GM19463 (cell line): ENCODE measurements at regions not wholly inside any gene's neighbourhood (a gene's known extent, or its start where the extent isn't known, plus 50 kb on each side); places are given as distances from the start of the nearest gene placed in this dataset.

Experiments
- ATAC-seq: cut with Tn5 transposase; IDR thresholded peaks from one replicate; pipeline ENCODE4 v1.9.1; 2021; ENCODE audit warnings: mild to moderate bottlenecking, moderate library complexity; ENCODE audit not compliant: unreplicated experiment

DNA sequence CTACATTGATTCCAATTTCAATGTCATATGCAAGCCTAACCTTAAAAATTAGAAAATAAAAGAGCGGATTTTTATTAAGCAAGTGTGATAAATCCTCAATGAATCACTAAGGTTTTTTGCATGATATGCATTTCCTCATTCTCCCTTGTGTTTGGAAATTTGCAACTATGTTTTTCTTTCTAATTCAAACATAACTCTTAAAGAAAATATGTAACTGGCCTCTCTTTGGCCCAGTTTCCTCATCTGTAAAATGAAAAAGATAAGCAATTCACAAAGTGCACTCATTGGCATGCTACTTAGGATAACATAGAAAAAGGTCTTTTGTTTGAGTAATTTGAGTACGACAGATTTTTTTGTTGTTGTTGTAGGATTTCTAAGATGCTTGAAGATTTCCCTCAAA is 295.5 kb downstream of the CDH11 start:
- no peak for ATAC-seq

DNA sequence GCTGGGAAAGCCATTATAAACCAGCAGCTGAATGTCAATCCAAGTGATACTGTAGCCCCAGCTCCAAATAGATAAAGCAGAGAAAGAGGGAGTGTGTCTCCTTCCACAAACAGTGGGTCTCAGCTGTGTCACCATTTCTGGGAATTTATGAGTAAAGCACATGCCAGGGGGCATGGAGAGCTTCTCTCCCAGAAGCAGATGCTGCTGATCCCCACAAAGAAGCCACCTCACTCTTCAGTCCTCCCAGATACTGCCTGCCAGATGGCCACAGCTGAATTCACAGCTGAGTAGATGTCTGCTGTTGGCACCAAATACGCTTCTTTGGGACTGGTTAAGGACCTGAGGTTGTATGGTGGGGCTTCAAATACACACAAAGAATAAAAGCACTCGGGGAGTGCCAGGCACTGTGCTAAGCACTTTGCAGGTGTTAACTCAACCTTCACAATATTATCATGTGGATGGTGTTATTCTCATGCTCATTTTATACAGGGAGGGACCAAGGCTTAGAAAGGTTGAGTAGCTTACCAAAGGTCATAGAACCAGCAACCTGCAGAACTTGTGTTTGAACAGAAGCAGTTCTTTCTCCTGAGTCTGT is 298.3 kb downstream of the CDH11 start:
- ATAC-seq, result no peak

DNA sequence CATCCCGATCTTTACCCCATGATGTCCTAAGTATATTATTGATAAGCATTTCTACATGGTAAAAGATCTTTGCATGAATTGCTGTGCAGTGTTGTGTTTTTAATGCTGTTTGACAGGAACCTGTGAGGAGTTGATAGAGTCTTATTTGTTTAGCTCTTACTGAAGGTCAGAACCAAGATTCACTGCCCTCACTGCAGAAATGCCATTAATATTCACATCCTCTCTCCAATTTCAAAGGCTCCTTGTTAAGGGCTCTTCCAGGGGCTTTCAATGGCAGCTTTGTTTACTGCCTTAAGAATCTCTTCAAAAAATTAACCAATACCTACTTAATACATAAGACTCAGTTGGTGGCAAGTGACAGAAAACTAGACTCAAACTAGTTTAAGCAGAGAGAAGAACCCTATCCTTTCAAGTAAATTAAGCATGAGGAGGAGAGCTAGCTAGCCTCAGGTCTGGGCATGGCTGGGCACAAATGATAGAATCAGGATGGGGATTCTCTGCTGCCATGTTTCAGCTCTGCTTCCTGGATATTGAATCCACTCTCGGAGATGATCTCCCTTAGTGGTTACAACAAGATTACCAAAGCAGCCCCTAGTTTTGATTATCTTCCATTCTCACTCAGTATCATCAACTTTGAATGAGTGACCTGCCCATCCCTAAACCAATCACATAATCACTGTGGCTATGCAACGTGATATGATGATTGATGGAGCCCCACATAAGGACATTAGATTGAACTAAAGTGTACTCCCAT is 311.8 kb downstream of the CDH11 start:
- ATAC-seq, result no peak

DNA sequence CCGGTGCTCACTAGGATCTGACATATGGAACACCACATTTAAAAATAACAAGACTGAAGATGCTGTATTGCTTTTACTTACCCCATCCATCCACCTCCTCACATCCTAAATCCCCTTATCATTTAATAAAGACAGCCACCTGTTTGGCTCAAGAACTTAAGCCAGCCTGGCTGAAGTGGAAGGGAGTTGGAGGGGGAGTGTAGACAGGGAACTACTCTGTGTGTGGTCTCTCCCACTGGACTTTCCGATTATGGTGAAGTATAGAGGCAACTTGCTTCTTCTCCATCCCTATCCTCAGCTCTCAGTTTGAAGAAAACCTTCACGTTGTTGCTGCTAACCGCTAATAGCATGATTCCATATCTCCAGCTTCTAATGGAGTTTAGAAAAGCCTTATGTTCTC is 313.4 kb downstream of the CDH11 start:
- no peak for ATAC-seq

GRCh38 chr16:64791756-64792155 is 330.1 kb downstream of the CDH11 start:
- no peak for ATAC-seq

DNA sequence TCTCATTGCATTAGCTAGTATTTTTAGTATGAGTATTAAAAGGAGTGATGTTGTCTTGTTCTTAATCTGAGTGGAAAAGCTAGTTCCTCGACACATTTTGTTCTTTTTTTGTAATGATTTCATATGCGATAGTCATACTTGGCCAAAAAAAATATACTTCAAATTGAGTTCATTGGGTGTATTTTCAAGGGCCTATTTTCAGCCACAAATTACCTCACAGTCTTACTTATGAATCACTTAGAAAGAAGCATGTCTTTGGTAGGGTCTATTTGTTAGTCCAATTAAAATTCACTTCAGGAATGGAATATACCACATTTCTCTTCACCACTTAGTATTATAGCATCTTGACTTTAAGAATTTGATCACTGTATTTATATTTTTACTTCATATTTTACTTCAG is 337.2 kb downstream of the CDH11 start:
- no peak for ATAC-seq

- ATAC-seq, result no peak
Observed at GRCh38 chr16:64782484-64782883, 339.4 kb downstream of the CDH11 start.

GRCh38 chr16:64780445-64780844 is 341.4 kb downstream of the CDH11 start:
- ATAC-seq, result no peak

GRCh38 chr16:64778777-64779176 is 343.1 kb downstream of the CDH11 start:
- no peak for ATAC-seq

- ATAC-seq, result no peak
Observed at GRCh38 chr16:64773638-64774037, 348.2 kb downstream of the CDH11 start.

- ATAC-seq, result no peak
Observed at GRCh38 chr16:64773184-64773583, 348.7 kb downstream of the CDH11 start.

DNA sequence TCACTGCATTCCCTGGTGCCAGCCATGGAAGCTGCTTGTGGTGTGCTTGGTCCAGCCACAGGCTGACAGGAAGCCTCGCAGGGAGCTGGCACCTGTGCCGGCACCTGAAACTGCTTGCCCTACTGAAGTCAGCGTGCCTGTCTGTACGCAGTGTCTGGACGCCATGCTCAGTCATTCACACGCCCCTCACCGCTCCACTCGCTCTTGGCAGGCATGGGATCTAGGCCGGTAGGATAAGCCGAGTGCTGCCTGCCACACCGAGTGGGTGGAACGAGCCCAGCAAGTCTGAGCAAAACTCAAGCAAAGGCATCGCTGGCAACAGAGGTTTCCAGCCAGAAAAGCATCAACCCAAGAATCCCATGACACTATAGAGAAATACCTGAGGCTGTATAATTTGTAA is 350.6 kb downstream of the CDH11 start:
- ATAC-seq, result no peak

GRCh38 chr16:64762211-64762610 is 359.7 kb downstream of the CDH11 start:
- ATAC-seq, result no peak

- ATAC-seq, result no peak
Observed at GRCh38 chr16:64754279-64754678, 367.6 kb downstream of the CDH11 start.

DNA sequence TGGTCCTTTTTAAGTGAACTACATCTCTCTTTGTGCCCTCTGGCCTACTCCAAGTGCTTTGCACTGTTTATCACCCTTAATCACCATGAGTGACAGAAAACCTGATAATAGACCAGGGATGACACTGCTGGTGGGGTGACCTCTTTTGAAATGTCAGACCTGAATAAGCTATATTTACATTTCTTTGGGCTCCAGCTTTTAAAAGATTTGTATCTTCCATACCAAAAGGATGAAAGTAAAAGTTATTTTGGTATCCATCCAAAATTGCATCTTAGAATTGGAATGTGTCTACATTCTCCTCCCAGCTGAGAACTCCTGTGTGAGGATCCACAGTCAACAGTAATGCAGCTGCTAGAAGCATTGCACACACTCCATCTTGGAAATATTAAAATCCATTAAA is 370.0 kb downstream of the CDH11 start:
- no peak for ATAC-seq

- no peak for ATAC-seq
Observed at GRCh38 chr16:64749346-64749745, 372.5 kb downstream of the CDH11 start.

GRCh38 chr16:64745258-64745930 is 376.5 kb downstream of the CDH11 start:
- ATAC-seq, result no peak

GRCh38 chr16:64742455-64743223 is 379.2 kb downstream of the CDH11 start:
- ATAC-seq, result no peak

DNA sequence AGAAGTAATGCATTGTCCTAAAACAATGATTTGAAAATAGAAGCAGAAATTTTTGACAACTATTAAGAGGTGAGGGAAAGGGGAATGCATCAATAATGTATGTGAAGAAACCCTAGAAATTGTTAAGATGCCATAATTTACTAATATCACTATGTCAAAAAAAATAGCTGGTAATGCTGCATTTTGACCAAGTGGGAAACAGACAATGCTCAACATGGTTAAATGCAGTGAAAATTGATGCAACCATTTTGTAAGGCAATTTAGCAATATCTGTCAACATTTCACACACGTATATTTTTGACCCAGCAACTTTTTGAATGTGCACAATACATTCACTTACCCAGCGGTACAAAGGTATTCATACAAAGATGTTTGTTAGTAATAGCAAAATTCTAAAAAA is 381.6 kb downstream of the CDH11 start:
- no peak for ATAC-seq

GRCh38 chr16:64738321-64738960 is 383.4 kb downstream of the CDH11 start:
- no peak for ATAC-seq

DNA sequence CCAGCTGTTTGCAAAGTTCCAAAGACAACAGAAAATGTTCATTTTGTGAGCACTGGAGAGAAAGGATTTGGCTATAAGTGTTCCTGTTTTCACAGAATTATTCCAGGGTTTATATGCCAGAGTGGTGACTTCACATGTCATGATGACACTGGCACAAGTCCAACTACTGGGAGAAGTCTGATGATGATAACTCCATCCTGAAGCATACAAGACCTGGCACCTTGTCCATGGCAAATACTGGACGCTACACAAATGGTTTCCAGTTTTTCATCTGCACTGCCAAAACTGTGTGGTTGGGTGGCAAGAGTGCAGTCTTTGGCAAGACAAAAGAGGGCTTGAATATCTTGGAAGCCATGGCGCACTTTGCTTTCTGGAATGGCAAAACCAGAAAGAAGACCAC is 385.0 kb downstream of the CDH11 start:
- ATAC-seq, result no peak
